Body of pancreas (tissue), 4 donors: ENCODE measurements at regions not wholly inside any gene's neighbourhood (a gene's known extent, or its start where the extent isn't known, plus 50 kb on each side); places are given as distances from the start of the nearest gene placed in this dataset.
"Not testable (repeated sequence)": the region's sequence is repeated elsewhere in the genome, so short reads cannot be mapped to it uniquely, and the experiment has no call there.

Experiments
- ATAC-seq: fragments of 150-250 bp; one replicate; pipeline ENCODE4 v1.9.1; 2016
- DNase-seq, 4 donors: peaks; one replicate each; pipeline ENCODE4 v3.0.0-alpha.2; 2019
- H3K27ac ChIP-seq, 4 donors: fragments of 200-600 bp; sonication (generic); 1 replicate in 3 of 4; 2 replicates in 1 of 4; pipeline versions ENCODE4 v1.5.1 to v1.6.1; 2016 to 2019; ENCODE audit warnings: mild to moderate bottlenecking in 1 of 4, mixed read lengths in 1 of 4, moderate library complexity in 1 of 4
- H3K27me3 ChIP-seq, 2 donors: fragments of 200-600 bp; sonication (generic); one replicate each; pipeline ENCODE4 v1.6.0; 2016; ENCODE audit warnings: mild to moderate bottlenecking in 1 of 2
- H3K36me3 ChIP-seq, 2 donors: fragments of 200-600 bp; sonication (generic); replicated peaks in 1 of 2; 2 replicates each; pipeline ENCODE4 v1.5.1; 2016; ENCODE audit warnings: low read depth in 2 of 2; ENCODE audit not compliant: insufficient read depth in 1 of 2
- H3K4me1 ChIP-seq: fragments of 200-600 bp; sonication (generic); one replicate; pipeline ENCODE4 v1.6.0; 2016
- H3K4me3 ChIP-seq, 2 donors: fragments of 200-600 bp; sonication (generic); 1 replicate in 1 of 2; 2 replicates in 1 of 2; pipeline ENCODE4 v1.5.1; 2016 to 2019
- H3K9me3 ChIP-seq, 3 donors: fragments of 200-600 bp; sonication (generic); 1 replicate in 2 of 3; 2 replicates in 1 of 3; pipeline ENCODE4 v1.5.1; 2016
- POLR2A ChIP-seq, 3 donors: fragments of 450-650 bp; IDR thresholded peaks; one replicate each; pipeline ENCODE4 v1.6.1; 2016; ENCODE audit warnings: antibody characterized with exemption in 3 of 3, mild to moderate bottlenecking in 2 of 3
- WGBS, 2 donors: methylation state at CpG; one replicate each; pipeline ENCODE4 v1.1.5; 2017; 5-methylcytosine and 5-hydroxymethylcytosine counted together
- intact Hi-C: fragments of 100-400 bp; cut with DNase I; formaldehyde crosslinking; loops from one replicate; pipeline ENCODE4 v1.15.1; 2023
- TF ChIP-seq, protein P1 (sequence below), 7 experiments: fragments of 450-650 bp in 4 of 7; fragments of 200-600 bp in 3 of 7; sonication (generic) in 3 of 7; IDR thresholded peaks; one replicate each; pipeline ENCODE4 v1.5.1; 2016 to 2019; ENCODE audit warnings: antibody characterized with exemption in 7 of 7

DNA sequence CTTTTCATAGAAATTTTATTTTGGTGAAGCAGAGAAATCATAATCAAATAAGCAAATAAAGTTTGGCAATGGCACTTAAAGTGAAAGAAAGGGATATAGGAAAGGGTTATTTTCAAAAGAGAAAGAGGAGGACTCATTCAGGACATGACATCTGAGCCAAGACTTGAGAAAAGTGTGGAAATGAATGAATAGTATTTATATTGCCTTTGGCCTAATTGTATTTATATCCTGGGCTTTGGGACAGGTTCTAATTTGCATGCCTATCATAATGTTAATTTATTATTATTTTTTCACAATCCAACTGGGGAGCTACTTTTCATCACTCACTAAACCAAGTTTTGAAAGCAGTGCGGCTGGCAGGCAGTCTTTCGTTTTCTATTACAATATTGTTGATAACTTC lies 376.8 kb downstream of the HGF start:
- ATAC-seq (no peak), DNase-seq (no peak)
- Histone ChIP-seq H3K4me3 (no peak overlapping the region), H3K4me1 (no peaks in the 10 kb centered on the region), H3K36me3 (no peaks in the 10 kb centered on the region), H3K27me3 (no peaks in the 10 kb centered on the region), H3K27ac (no peak overlapping the region), H3K9me3 (no peaks in the 10 kb centered on the region)
- WGBS, 2 donors: 87 to 88% methylated on average over 2 of the region's 2 CpGs
- no peak for TF ChIP-seq POLR2A (IDR thresholded peaks at IDR 0.05)
- TF ChIP-seq, protein P1, sequence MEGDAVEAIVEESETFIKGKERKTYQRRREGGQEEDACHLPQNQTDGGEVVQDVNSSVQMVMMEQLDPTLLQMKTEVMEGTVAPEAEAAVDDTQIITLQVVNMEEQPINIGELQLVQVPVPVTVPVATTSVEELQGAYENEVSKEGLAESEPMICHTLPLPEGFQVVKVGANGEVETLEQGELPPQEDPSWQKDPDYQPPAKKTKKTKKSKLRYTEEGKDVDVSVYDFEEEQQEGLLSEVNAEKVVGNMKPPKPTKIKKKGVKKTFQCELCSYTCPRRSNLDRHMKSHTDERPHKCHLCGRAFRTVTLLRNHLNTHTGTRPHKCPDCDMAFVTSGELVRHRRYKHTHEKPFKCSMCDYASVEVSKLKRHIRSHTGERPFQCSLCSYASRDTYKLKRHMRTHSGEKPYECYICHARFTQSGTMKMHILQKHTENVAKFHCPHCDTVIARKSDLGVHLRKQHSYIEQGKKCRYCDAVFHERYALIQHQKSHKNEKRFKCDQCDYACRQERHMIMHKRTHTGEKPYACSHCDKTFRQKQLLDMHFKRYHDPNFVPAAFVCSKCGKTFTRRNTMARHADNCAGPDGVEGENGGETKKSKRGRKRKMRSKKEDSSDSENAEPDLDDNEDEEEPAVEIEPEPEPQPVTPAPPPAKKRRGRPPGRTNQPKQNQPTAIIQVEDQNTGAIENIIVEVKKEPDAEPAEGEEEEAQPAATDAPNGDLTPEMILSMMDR (IDR thresholded peaks at IDR 0.05): no peak
- intact Hi-C loops: no loop called here

DNA sequence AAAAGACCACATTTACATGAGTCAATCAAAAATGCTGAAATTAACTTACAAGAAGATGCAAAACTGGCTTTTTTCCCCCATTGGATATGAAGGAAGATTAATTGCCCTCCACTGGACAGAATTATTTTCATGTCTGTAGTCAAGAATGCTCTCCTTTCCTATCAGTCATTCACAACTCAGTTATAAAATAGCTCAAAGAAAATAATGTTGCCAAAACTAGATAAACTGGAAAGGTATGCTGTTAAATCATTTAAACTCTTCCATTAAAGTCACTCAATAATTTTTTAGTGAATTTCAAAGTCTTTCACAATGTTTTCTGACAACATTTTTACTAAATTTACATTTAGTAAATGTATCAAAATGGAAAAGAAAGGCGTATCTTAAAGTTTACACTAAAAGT lies 384.5 kb downstream of the HGF start:
- intact Hi-C loops: no loop called here
- TF ChIP-seq, protein P1 (IDR thresholded peaks at IDR 0.05): no peak
- TF ChIP-seq POLR2A (IDR thresholded peaks at IDR 0.05): no peak
- Histone ChIP-seq H3K36me3 (no peaks in the 10 kb centered on the region), H3K4me1 (no peaks in the 10 kb centered on the region), H3K27me3 (no peaks in the 10 kb centered on the region), H3K4me3 (no peak overlapping the region), H3K27ac (no peak overlapping the region), H3K9me3 (no peaks in the 10 kb centered on the region)
- 64 to 76% methylated on average over 1 of the region's 1 CpG for WGBS, 2 donors
- ATAC-seq: no peak
- no peak for DNase-seq

DNA sequence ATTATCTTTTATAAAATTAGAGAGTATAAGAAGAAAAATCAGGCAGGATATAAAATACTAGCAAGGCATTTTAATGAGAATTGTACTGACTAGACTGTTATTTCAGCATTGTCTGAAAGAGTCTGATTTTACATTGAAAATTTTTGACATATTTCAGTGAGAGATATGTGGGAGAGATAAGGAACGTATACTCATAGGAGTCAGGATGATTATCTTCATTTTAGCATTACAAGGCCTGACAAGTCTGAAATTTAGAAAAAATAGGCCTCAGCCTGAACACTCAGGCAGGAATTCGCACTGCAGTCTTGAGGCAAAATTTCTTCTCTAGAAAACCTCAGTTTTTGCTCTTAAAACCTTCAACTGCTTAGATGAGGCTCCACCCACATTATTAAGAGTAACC lies 386.0 kb downstream of the HGF start:
- WGBS, 2 donors: 63 to 71% methylated on average over 2 of the region's 2 CpGs
- Histone ChIP-seq H3K4me3 (no peak overlapping the region), H3K27ac (no peak overlapping the region), H3K36me3 (no peaks in the 10 kb centered on the region), H3K4me1 (no peaks in the 10 kb centered on the region), H3K27me3 (no peaks in the 10 kb centered on the region), H3K9me3 (no peaks in the 10 kb centered on the region)
- TF ChIP-seq, protein P1 (IDR thresholded peaks at IDR 0.05): no peak
- intact Hi-C loops: no loop called here
- DNase-seq (no peak), ATAC-seq (no peak)

DNA sequence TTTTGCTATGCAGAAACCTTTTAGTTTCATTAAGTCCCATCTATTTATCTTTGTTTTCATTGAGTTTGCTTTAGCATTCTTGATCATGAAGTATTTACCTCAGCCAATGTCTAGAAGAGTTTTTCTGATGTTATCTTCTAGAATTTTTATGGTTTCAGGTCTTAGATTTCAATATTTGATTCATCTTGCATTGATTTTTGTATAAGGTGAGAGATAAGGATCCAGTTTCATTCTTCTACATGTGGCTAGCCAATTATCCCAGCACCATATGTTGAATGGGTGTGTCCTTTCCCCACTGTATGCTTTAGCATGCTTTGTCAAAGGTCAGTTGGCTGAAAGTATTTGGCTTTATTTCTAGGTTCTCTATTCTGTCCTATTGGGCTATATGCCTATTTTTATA lies 395.2 kb downstream of the HGF start:
- H3K4me1 ChIP-seq, ATAC-seq, H3K4me3 ChIP-seq, DNase-seq, intact Hi-C loops, H3K36me3 ChIP-seq, H3K27ac ChIP-seq, H3K9me3 ChIP-seq, H3K27me3 ChIP-seq: not testable (repeated sequence)

DNA sequence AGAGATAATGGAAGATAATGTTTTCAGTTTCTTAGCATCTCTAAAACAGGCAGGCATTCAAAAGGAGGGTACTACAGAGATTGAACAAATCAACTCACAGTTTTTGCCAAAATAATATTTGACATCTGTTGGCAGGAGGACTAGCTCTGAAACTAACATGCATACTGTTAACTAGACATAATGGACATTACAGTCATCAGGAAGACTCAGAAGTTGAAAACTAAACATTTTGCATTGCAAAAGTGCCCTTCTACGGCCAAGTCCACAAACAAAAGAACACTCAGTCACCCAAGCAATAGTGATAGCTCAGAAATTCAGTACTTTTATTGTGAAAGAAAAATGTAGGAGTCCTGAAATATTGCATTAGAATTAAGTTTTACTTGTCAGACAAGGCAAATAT lies 399.0 kb downstream of the HGF start:
- WGBS, 2 donors: 49 to 63% methylated on average over 1 of the region's 1 CpG
- Histone ChIP-seq H3K4me1 (no peaks in the 10 kb centered on the region), H3K27ac (no peak overlapping the region), H3K9me3 (no peaks in the 10 kb centered on the region), H3K27me3 (no peaks in the 10 kb centered on the region), H3K36me3 (no peaks in the 10 kb centered on the region), H3K4me3 (no peak overlapping the region)
- ATAC-seq (no peak), DNase-seq (no peak)
- TF ChIP-seq, protein P1 (IDR thresholded peaks at IDR 0.05): no peak
- no peak for TF ChIP-seq POLR2A (IDR thresholded peaks at IDR 0.05)
- intact Hi-C loops: no loop called here
